Right renal cortex interstitium (tissue), 3 donors: ENCODE measurements at regions not wholly inside any gene's neighbourhood (a gene's known extent, or its start where the extent isn't known, plus 50 kb on each side); places are given as distances from the start of the nearest gene placed in this dataset.
"Not testable (repeated sequence)": the region's sequence is repeated elsewhere in the genome, so short reads cannot be mapped to it uniquely, and the experiment has no call there.

Source experiments
- DNase-seq, 3 donors: peaks; one replicate each; pipeline ENCODE4 v3.0.0-alpha.2; 2013; ENCODE audit warnings: low read depth in 3 of 3, low spot score in 2 of 3

- no peak for DNase-seq
These were observed 985.9 kb downstream of the DIPK2A start for GRCh38 chr3:144957398-144958101.

GRCh38 chr3:144963810-144964209, 992.2 kb downstream of the DIPK2A start:
- DNase-seq = no peak

DNA sequence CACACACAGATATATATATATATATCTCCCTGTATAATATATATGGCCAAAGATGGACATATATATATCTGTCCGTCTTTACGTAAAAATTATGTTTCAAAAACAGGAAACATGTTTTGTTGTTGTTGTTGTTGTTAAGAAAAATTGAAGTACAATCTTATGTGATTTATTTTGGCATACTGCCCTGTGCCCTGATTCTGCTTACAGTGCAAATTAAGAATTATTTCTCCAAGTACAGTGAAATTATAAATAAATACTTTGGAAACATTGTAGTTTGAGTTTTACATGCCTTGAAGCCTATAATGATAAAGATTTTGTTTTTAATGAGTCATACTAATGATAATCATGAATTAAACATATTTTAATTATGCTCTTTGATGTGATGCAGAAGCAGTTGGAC, 994.9 kb downstream of the DIPK2A start:
- no peak for DNase-seq

DNA sequence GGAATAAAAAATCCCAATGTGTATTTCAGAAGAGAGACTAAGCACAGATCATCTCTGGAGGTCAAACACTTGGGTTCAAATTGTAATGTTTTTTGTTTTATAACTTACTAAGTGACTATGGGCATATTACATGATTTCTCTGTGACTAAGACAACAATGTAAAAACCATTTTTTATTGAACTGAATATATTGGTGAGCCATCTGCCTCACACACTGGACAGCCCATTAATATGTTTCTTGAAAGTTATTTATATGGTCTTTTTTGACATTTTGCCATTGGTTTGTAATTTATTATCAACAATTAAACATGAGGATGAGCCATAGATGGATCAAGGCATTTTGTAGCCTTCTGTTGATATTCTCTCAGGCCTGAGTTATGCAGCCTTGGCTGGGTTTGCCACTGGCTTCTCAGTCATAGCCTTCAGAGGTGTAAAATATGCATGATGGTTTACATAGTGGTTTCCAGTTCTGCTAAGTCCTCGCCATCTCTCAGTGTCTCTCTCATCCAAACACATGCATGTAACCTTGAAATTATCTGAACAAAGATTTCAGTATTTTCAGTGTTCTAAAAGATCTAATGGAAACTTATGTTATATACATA, 997.2 kb downstream of the DIPK2A start:
- DNase-seq = no peak

DNA sequence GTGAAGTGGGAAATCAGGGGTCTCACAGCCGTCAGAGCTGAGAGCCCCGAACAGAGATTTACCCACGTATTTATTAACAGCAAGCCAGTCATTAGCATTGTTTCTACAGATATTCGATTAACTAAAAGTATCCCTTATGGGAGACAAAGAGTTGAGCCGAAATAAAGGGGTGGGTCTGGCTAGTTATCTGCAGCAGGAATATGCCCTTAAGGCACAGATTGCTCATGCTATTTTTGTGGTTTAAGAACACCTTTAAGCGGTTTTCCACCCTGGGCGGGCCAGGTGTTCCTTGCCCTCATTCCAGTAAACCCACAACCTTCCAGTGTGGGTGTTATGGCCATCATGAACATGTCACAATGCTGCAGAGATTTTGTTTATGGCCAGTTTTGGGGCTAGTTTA, 1012.9 kb downstream of the DIPK2A start:
- not testable (repeated sequence) for DNase-seq

DNA sequence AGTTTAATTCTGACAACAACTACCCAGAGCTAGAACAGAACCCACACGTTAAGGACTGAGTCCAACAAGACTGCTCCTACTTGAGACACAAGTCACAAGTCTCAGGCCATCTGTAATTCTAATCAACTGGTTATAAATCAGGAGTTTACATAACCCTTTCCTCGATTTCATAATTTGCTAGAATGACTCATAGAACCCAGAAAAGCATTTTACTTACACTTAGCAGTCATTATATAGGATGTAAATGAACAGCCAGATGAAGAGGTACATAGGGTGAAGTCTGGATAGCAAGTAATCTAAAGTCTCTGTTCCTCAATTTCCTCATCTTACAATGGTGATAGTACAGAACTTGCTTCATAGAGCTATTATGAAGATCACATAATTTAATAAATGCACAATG, 1018.2 kb downstream of the DIPK2A start:
- no peak for DNase-seq

DNA sequence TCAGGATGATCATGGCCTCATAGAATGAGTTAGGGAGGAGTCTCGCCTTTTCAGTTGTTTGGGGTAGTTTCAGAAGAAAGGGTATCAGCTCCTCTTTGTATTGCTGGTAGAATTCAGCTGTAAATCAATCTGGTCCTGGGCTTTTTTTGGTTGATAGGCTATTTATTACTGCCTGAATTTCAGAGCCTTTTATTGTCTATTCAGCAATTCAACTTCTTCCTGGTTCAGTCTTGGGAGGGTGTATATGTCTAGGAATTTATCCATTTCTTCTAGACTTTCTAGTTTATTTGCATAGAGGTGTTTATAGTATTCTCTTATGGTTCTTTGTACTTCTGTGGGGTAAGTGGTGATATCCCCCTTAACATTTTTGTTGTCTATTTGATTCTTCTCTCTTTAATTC, 1024.2 kb downstream of the DIPK2A start:
- DNase-seq = no peak

- no peak for DNase-seq
These were observed 1033.8 kb downstream of the DIPK2A start for GRCh38 chr3:145005427-145005826.

GRCh38 chr3:145006271-145006670, 1034.6 kb downstream of the DIPK2A start:
- no peak for DNase-seq

- DNase-seq = no peak
These were observed 1042.3 kb downstream of the DIPK2A start for GRCh38 chr3:145013931-145014330.

- DNase-seq = no peak
These were observed 1043.6 kb downstream of the DIPK2A start for GRCh38 chr3:145015253-145015652.

GRCh38 chr3:145017959-145018358, 1046.3 kb downstream of the DIPK2A start:
- DNase-seq = no peak

GRCh38 chr3:145022447-145022846, 1050.8 kb downstream of the DIPK2A start:
- no peak for DNase-seq

DNA sequence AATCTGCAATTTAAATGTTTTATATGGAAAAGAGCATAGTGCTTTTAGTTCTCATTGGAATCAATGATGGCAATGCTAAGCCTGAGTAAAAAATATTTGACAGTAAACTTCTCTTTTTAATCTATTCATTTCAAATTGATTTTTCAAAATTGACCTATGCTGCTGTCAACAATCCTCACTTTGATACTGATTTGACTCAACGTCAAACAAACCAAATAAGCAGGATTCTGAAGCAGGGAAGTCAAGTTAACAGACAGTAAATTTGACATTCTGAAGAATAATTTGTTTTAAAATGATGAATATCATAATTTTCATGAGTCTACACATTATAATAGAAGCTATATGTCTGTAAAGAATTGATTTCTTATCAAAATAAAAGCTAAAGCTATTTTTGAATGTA, 1053.1 kb downstream of the DIPK2A start:
- DNase-seq = no peak

DNA sequence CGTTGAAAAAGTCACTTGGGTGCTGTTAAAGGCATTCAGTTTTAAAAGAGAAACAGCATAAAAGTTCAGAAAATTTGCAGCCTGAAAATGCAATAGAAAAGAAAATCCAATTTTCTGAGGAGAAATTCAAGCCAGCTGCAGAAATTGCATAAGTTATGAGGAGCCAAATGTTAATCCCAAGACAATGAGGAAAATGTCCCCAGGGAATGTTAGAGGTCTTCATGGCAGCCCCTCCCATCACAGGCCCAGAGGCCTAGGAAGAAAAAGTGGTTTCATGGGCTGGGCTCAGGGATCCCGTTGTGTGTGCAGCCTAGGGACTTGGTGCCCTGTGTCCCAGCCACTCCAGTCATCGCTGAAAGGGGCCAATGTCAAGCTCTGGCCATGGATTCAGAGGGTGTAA, 1055.6 kb downstream of the DIPK2A start:
- DNase-seq = not testable (repeated sequence)

DNA sequence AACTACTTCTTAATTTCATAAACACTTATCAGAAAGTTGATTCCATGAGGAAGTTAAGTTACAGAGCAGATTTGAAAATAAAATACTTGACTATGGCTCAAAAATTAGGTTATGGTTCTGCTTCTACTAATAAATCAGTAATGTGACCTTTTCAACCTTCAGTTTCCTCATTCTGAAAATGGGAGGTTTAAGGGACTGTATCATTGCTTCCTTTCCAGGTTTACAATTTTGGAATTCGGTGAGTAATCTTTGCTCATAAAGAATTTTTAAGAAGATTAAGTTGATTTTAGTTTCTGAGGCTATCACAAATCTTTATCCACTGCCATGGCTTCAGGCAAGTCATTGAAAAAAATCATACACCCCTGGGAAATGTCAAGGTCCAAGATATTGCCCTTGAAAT, 1061.2 kb downstream of the DIPK2A start:
- DNase-seq = no peak

- DNase-seq = no peak
These were observed 1064.1 kb downstream of the DIPK2A start for GRCh38 chr3:145035682-145036081.

GRCh38 chr3:145054055-145054454, 1082.4 kb downstream of the DIPK2A start:
- DNase-seq = not testable (repeated sequence)

DNA sequence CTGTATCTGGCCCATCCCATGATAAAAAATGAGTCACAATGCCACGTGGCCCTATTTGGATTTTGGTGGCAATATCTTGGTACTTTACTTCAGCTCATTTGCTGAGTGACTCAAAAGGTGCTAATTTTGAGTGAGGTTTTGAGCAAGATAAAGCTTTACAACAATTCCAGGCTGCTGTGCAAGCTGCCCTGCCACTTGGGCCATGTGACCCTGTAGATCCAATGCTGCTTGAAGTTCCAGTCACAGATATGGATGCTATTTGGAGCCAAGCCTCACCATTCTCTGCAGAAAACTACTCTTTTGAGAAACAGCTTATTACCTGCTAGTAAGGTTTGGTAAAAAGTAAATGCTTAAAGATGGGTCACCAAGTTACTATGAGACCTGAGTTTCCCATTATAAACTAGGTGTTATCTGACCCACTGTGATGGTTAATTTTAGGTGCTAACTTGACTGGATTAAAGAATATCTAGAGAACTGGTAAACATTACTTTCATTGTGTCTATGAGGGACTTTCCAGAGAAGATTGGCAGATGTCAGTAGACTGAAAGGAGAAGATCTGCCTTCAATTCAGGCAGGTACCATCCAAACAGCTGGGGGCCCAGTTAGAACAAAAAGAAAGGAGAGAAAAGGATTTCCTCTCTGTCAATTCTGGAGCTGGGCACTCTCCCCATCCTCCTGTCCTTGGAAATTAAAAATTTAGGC, 1083.9 kb downstream of the DIPK2A start:
- DNase-seq = no peak

GRCh38 chr3:145058483-145058882, 1086.9 kb downstream of the DIPK2A start:
- DNase-seq = no peak

DNA sequence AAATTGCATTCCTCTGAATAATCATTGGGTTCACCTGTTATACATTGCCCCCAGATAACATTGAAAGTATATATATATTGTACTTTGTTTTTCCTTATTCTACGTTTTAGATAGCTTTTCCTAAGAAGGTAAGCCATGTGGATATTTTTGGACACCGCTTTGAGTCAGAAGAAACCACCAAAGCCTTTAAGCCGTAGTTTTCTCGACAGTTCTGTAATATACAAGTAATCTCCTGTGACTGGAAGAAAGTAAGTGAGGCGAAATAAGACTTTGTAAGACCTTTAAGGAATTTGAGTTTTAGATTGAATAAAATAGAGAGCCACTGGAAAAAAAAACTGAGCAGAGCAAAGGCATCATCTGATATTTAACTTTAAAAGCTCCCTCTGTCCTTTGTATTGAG, 1092.0 kb downstream of the DIPK2A start:
- DNase-seq = no peak

DNA sequence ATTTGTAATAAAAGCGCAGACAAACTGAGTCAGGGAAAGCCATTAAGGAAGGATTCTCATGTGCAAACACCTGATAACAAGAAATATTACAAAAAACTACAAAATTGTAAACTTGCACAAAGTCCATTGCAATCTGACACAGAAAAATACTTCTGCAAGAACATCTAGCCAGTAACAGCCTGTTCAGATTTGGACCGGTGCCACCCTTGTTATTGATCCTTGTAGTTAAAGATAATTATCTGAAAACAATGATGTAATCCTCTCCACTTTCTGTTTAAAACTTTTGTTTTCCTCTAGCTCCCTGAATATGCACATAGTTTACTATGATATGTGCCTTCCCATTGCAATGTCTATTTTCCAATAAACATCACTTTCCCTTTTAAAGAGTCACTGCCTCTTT, 1090.2 kb downstream of the PLOD2 start:
- no peak for DNase-seq
